Fibroblast of lung (primary cell): ENCODE measurements at regions not wholly inside any gene's neighbourhood (a gene's known extent, or its start where the extent isn't known, plus 50 kb on each side); places are given as distances from the start of the nearest gene placed in this dataset.

ENCODE experiments used
- CTCF ChIP-seq, 2 donors: IDR thresholded peaks in 1 of 2; conservative IDR thresholded peaks in 1 of 2; 1 replicate in 1 of 2; 2 replicates in 1 of 2; pipeline ENCODE4 v1.5.1; 2011 to 2012; ENCODE audit warnings: low read length in 2 of 2, control low read depth in 1 of 2, inconsistent platforms in 1 of 2, low read depth in 1 of 2, mild to moderate bottlenecking in 1 of 2
- EZH2 ChIP-seq: IDR thresholded peaks from 2 replicates; pipeline ENCODE4 v1.5.1; 2012; ENCODE audit warnings: low read length, control low read depth, mild to moderate bottlenecking; ENCODE audit errors: missing control alignments

- TF ChIP-seq CTCF (conservative IDR thresholded peaks at IDR 0.05 in 1 of 2, IDR thresholded peaks at IDR 0.05 in 1 of 2; ENCODE audit: low read depth in 1 of 2, low read length in 2 of 2): no peak
- no peak for TF ChIP-seq EZH2
These were observed 86.4 kb downstream of the DACT1 start for GRCh38 chr14:58724206-58724605.
